Vagina (tissue), 2 donors: ENCODE measurements at regions not wholly inside any gene's neighbourhood (a gene's known extent, or its start where the extent isn't known, plus 50 kb on each side); places are given as distances from the start of the nearest gene placed in this dataset.

Experiments
- POLR2A ChIP-seq, 2 donors: fragments of 450-650 bp; IDR thresholded peaks; one replicate each; pipeline ENCODE4 v1.6.1; 2017; ENCODE audit warnings: antibody characterized with exemption in 2 of 2, mild to moderate bottlenecking in 2 of 2, moderate library complexity in 2 of 2
- TF ChIP-seq, protein P1 (sequence below), 3 experiments: fragments of 450-650 bp in 2 of 3; fragments of 200-600 bp in 1 of 3; sonication (generic) in 1 of 3; IDR thresholded peaks; one replicate each; pipeline ENCODE4 v1.5.1; 2017 to 2019; ENCODE audit warnings: antibody characterized with exemption in 3 of 3, mild to moderate bottlenecking in 2 of 3, moderate library complexity in 2 of 3

- TF ChIP-seq, protein P1, sequence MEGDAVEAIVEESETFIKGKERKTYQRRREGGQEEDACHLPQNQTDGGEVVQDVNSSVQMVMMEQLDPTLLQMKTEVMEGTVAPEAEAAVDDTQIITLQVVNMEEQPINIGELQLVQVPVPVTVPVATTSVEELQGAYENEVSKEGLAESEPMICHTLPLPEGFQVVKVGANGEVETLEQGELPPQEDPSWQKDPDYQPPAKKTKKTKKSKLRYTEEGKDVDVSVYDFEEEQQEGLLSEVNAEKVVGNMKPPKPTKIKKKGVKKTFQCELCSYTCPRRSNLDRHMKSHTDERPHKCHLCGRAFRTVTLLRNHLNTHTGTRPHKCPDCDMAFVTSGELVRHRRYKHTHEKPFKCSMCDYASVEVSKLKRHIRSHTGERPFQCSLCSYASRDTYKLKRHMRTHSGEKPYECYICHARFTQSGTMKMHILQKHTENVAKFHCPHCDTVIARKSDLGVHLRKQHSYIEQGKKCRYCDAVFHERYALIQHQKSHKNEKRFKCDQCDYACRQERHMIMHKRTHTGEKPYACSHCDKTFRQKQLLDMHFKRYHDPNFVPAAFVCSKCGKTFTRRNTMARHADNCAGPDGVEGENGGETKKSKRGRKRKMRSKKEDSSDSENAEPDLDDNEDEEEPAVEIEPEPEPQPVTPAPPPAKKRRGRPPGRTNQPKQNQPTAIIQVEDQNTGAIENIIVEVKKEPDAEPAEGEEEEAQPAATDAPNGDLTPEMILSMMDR (IDR thresholded peaks at IDR 0.05), result peak; percentile 75 to 94 (median 88)
- no peak for TF ChIP-seq POLR2A (IDR thresholded peaks at IDR 0.05)
These were observed 76.6 kb downstream of the NDUFS5 start for GRCh38 chr1:39102537-39103327.
